H7 (cell line): ENCODE measurements at regions not wholly inside any gene's neighbourhood (a gene's known extent, or its start where the extent isn't known, plus 50 kb on each side); places are given as distances from the start of the nearest gene placed in this dataset.

Experiments used
- DNase-seq: peaks from one replicate; pipeline ENCODE4 v3.0.0; 2012
- H3K27me3 ChIP-seq: 2 replicates; pipeline ENCODE4 v1.6.0; 2011; ENCODE audit warnings: mild to moderate bottlenecking, low read length; ENCODE audit not compliant: control insufficient read depth, insufficient read depth
- H3K36me3 ChIP-seq: replicated peaks from 2 replicates; pipeline ENCODE4 v1.5.1; 2011; ENCODE audit warnings: low read length; ENCODE audit not compliant: control insufficient read depth, insufficient read depth
- H3K4me3 ChIP-seq: 2 replicates; pipeline ENCODE4 v1.5.1; 2011; ENCODE audit warnings: low read depth, mild to moderate bottlenecking, control low read depth, low read length, moderate library complexity; ENCODE audit not compliant: insufficient read depth

GRCh38 chr5:72558046-72558336 lies 50.8 kb upstream of the ZNF366 start:
- Histone ChIP-seq H3K4me3 (no peak overlapping the region), H3K36me3 (no peaks in the 10 kb centered on the region), H3K27me3 (no peaks in the 10 kb centered on the region)
- no peak for DNase-seq

GRCh38 chr5:72557167-72558045 lies 50.2 kb upstream of the ZNF366 start:
- H3K4me3 ChIP-seq, result peak overlapping the region; percentile 40

More at GRCh38 chr5:72557167-72558045, 50.2 kb upstream of the ZNF366 start:
- no peaks in the 10 kb centered on the region for H3K27me3 ChIP-seq
- DNase-seq, result no peak
- H3K36me3 ChIP-seq, result no peaks in the 10 kb centered on the region
